Eye (tissue), 1 donor: ENCODE measurements at regions not wholly inside any gene's neighbourhood (a gene's known extent, or its start where the extent isn't known, plus 50 kb on each side); places are given as distances from the start of the nearest gene placed in this dataset.

Experiments
- DNase-seq: peaks from one replicate; pipeline ENCODE4 v3.0.0-alpha.2; 2015

DNA sequence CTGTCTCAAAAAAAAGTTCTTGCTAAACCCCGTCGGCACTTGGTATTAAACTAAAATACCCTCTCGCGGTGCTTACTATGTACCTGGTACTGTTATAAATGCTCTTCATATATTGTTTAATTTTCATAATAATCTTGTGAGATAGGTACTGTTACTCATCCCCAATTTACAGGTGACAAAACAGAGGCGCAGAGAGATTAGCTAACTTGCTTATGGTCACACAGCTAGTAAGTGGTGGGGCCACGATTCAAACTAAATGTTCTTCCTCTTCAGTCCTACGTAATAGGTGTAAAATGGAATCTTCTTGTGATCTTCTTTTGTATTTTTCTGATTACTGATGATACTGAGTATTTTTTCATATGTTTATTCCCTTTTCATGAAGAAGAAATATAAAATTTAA, 51.3 kb downstream of the TET3 start:
- DNase-seq, result no peak

DNA sequence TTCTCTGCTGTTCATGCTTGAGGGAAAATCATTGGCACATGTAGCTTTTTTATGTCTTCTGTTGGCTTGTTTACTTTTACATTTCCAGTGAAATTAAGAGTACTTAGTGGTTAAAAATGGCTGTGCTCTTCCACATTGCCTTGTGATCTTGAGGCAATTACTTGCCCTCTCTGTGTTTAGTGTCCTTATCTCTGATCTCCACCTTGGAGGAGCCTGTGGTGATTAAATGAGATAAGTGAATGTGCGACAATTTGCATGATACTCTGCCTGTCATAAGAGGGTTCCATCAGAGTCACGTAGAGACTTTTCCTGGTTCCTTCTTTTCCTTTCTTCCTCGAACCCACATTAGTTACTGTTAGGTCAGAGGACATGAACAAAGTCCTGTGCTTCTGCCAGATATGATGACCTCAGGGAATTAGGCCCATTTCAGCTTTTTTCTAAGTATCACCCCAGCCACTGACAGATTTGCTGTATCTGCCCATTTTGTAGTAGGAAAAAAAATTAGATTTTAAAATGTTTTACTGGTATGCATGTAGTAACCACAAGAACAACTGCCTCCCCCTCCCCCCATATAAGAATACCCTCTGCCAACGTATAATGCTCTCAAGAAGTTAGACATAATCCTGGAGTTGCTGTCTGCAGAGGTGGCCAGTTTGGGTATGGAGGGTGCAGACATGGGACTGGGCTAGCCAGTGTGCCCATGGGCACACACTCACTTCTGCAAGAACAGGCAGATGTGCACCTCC, 51.9 kb downstream of the TET3 start:
- DNase-seq, result no peak

DNA sequence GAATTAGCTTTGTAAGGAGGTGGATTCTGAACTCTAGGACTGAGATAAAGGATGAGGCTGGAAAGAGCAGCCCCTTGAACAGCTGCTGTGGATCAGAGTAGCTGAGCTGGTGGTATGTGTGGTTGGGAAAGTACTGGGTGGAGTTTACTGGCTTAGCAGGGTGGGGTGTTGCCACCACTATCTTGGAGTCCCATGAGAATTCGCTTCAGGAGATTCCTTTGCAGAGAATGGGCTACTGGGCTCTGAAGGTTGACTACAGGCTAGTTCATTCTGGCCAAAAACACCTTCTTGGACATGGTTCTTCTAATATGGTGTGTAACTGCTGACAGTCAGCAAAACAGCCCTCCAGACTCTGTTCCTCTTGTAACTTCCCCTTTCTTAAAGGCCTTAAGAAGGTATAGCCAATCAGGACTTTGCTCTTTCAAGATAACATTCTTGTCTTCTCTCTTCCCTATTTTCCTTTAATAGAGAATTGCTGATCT, 52.7 kb downstream of the TET3 start:
- no peak for DNase-seq

DNA sequence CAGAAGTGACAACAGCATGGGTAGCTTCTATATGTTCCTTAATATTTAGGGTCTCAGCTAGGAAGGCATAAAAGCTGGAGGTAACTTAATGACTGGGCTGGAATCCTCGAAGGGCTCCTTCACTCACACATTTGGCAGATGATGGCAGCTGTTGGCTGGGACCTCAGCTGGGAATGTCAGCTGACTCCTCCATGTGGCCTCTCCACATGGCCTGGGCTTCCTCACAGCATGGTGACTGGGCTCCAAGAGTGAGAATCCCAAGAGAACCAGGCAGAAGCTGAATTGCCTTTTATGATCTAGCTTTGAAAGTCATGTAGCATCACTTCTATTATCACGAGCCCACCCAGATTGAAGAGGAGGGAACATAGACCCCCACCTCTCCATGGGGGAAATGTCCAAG, 54.9 kb downstream of the TET3 start:
- DNase-seq, result no peak

DNA sequence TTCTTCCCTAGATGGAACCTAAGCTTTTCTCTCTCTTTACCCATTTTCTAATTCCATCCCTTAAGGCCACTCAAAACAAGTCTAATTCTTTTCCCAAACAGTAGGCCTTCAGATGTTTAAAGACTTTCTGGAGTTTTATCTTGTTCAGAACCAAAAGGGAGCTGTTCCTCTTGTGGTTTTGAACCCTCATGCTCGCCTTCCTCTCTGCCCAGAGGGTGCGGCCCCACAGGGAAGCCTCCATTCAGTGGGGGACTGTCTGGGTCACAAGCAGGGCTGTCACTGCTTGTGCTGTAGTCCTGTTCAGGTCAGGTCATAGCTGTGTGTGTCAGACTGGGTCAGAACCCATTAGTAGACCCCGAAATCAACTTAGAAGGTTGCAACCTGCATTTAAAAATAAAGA, 56.5 kb downstream of the TET3 start:
- no peak for DNase-seq

DNA sequence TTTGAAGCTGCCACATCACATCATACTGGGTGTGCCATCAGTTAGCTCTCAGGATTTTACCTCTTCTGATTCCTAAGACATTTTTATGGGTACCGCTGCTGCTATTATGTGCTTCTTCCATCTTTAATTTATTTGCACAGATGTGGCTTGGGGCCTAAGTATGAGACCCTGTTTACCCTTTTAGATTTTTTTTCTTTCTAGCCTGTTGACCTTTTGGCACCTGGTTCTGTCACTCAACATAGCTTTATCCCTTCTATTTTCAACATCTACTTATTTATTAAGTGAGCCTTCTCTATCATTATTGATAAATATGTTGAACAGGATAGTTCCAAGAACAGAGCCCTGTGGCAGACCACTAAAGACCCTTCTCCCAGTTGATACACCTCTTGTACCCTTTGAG, 57.0 kb downstream of the TET3 start:
- DNase-seq, result no peak

DNA sequence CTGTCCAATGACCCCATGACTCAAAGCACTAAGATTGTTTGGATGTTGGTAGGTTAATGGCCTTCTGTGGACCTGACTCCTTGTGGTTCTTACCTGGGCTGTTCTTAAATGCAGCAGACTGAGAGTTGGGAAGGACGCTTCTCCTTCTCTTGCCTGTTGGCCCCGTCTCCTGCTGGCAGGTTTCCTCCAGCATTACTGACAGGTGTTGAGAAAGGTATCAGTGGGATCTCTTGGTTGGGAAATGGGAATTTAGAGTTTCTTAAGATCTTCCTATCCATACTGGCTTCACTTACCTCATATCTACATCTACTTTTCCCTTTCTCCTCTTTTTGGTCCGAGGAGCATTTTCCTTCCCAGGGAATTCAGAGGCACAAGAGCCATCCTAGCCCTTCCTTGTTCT, 57.9 kb downstream of the TET3 start:
- no peak for DNase-seq

DNA sequence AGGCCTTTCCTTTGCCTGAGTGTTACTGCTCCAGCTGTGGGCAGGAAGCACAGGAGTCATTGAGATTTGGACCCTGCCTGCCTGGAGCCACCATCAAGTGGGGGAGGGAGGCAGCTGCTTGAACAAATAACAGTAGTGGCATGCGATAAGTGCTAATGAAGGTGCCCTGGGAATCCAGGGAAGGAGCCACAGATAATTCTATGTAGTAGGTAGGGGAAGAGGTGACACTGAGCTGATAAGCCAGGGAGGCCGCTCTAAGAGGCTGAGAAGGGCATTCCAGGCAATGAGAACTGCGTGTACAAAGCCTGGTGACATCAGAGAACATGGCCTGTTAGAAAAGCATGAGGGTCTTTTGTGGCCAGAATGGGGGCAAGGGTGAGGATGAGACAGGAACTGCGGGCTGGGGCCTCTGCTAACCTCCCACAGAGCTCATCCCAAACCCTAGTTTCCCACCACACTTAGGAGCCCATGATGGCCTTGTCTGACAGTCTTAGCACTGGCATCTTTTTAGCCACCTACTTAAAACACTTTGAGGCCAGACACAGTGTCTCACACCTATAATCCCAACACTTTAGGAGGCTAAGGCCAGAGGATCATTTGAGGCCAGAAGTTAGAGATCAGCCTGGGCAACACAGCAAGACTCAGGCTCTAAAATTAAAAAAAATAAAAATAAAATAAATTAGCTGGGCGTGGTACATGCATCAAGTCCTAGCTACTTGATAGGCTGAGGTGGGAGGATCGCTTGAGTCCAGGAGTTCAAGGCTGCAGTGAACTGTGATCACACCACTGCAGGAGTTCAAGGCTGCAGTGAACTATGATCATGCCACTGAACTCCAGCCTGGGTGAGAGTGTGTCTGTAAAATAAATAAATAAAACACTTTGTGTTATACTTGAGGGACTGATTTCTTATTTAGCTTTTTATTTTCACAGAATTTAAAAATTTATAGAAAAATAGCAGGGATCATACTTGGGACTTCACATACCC, 58.9 kb downstream of the TET3 start:
- no peak for DNase-seq

DNA sequence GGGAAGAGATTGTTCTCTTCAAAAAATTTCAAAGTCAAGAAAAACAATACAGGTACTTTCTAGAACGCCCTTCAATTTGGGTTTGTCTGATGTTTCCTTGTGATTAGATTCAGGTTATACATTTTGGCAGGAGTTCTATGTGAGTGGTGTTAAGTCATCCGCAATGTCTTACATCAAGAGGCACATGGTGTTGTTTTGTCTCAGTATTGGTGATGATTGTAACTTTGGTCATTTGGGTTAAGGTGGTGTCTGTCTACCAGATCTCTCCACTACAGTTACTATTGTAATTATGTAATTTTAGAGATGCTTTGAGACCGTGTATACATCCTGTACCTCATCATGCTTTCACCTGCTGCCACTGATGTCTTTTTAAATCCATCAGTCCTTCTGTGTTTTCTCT, 60.3 kb downstream of the TET3 start:
- no peak for DNase-seq

DNA sequence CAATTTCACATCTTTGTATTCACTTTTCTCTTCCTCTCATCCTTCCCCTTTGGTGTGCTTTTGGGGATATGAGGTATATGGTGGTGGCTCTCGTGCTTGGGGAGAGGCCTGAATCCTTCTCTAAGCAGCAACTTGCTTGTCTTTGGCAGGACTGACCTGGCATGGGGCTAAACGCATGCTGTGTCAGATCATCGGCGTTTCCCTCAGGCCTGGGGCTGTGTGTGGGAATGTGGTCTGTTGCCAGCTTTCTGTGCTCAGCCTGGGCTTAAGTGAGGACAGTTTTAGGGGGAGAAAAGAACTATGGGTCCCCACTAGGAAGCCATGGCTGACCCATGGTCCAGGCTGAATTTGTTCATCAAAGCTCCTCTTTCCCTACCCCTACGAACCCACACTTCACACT, 60.7 kb downstream of the TET3 start:
- DNase-seq, result no peak

DNA sequence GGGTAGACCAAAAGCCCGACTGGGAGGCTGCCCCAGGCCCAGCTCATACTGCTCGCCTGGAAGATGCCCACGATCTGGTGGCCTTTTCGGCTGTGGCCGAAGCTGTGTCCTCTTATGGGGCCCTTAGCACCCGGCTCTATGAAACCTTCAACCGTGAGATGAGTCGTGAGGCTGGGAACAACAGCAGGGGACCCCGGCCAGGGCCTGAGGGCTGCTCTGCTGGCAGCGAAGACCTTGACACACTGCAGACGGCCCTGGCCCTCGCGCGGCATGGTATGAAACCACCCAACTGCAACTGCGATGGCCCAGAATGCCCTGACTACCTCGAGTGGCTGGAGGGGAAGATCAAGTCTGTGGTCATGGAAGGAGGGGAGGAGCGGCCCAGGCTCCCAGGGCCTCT, 61.7 kb downstream of the TET3 start:
- no peak for DNase-seq

DNA sequence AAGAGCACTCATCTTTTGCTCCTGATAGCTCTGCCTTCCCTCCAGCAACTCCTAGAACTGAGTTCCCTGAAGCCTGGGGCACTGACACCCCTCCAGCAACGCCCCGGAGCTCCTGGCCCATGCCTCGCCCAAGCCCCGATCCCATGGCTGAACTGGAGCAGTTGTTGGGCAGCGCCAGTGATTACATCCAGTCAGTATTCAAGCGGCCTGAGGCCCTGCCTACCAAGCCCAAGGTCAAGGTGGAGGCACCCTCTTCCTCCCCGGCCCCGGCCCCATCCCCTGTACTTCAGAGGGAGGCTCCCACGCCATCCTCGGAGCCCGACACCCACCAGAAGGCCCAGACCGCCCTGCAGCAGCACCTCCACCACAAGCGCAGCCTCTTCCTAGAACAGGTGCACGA, 62.4 kb downstream of the TET3 start:
- DNase-seq, result no peak

DNA sequence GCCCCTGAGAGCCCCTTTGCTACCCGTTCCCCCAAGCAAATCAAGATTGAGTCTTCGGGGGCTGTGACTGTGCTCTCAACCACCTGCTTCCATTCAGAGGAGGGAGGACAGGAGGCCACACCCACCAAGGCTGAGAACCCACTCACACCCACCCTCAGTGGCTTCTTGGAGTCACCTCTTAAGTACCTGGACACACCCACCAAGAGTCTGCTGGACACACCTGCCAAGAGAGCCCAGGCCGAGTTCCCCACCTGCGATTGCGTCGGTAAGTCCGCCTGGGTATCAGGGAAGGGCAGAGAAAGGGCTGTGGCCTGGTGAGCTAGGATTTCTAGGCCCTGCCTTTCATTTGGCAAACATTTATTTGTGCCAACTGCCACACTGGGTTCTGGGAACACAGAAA, 63.4 kb downstream of the TET3 start:
- DNase-seq, result no peak

DNA sequence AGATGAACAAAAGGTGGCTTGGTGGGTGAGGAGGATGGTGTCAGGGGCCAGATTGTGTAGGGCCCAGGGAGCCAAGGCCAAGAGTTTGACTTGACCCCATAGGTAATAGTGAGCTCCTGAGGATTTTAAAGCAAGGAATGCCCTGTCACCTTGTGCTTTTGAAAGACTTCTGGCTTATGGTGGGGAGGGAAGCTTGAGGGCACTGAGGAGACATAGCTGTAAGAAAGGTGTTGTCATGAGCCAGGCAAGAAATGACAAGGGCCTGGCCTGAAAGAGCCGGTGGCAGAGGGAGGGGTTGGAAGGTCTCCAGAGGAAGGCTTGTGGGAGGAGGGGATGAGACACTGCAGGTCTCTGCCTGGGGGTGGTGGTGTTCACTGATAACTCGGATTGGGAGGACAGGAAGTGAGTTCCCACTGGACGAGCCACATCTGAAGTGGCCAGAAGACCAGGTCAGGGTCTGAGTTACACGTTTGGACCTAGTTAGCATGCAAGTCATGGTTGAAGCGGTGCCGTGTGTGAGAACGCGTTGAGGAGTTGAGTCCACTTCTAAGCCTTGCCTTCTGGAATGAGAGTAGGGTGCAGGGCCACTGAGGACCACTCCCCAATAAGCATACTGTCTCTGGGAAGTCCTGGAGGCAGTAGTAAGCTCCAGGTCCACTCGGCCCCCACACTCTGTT, 64.3 kb downstream of the TET3 start:
- no peak for DNase-seq

DNA sequence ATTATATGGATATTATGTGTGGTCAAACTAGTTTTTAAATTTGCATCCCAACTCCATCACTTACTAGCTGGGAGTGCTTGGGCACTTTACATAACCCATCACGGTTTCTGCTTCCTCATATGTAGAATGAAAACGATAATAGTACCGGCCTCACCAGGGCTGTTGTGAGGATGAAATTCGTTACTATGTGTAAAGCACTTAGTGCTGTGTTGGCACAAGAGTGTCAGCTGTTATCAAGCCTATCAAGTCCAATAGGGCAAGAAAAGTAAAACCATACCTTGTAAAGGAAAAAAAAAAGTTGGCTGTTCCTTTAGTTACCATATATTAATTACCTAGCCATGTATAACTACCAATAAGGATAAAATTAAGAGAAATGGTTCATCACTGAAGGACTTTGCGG, 65.4 kb downstream of the TET3 start:
- no peak for DNase-seq

DNA sequence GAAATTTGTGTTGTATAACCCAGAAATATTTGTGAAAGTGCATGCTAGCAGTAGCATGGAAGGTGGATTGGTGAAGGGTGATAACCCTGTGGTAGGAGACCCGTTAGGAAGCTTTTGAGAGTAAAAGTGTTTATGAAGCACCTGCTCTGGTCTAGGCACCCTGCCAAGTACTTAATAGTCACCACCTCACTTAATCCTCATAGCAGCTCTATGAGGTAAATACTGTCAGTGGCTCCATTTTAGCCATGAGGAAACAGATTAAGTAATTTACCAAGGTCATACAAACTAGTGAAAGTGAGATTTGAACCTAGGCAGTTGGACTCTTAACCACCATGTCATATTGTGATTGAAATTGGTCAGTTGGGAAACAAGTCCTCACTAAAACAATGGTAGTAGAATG, 66.8 kb downstream of the TET3 start:
- no peak for DNase-seq

DNA sequence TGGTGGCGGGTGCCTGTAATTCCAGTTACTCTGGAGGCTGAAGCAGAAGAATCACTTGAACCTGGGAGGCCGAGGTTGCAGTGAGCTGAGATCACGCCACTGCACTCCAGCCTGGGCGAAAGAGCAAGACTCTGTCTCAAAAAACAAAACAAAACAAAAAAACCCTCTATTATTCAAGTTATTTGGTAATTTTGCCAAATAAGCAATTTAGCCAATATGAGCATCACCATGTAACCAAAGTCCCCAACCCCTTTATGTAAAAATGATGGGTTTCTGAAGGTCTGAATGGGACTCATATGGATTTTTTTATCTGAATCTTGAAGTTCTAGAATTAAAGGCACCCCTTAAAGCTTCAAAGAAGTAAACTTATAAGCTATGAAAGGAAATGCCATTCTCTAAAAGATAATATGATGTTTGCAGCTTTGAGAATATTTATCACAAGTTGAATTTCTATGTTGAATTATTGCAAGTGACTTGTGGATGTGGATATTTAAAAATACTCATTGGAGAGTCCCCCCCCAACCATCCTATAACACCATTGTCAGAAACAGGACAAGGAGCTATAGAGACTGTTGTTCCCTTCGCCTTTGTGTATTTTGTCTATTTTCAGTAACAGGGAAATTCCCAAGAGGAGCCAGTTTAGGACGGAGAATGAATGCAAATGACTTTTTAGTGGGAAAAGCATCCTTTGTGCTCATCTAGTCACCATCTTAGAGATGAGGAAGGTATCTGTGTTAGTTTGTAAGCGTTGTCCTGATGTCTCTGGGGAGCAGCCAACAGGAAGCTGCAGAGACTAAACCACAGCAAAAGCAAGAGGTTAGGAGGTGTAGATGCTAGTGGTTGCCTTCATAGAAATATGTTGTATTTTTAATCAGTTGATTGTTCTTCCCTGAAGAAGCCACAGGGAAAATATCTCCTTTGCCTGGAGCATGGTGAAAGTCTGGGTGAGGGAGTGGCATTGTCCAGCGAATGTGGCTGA, 68.3 kb downstream of the TET3 start:
- DNase-seq, result no peak

DNA sequence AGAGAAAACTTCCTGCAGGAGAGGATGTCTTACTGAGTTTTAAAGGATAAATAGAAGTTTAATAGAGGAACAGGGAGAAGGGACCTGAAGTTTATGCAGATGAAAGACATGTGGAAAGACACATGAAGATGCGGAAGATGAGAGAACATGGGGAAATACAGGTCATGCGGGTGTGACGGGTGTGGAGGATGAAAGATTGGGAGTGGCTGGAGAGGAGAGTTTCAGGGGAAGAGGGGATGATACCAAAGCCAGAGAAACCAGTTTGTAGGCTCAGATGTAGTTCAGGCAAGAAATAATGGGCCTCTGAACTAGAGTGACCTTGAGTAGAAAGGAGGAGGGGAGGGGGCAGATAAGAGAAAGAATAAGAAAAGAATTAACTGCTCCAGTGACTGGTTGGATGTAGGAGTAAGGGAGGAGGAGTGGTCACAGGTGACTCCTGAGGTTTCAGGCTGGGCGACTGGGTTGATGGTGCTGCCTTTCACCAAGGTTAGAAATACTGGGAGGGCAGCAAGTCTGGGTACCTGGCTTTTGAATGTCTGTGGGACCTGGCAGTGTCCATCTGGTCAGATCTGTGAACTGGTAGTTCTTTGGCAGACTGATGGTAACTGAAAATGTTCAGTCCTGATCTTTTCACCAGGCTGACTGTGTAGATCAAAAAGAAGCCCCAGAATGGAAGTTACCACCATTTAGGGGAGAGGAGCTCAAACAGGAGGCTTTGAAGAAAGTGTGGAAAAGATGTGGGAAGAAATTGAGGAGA, 69.4 kb downstream of the TET3 start:
- no peak for DNase-seq

DNA sequence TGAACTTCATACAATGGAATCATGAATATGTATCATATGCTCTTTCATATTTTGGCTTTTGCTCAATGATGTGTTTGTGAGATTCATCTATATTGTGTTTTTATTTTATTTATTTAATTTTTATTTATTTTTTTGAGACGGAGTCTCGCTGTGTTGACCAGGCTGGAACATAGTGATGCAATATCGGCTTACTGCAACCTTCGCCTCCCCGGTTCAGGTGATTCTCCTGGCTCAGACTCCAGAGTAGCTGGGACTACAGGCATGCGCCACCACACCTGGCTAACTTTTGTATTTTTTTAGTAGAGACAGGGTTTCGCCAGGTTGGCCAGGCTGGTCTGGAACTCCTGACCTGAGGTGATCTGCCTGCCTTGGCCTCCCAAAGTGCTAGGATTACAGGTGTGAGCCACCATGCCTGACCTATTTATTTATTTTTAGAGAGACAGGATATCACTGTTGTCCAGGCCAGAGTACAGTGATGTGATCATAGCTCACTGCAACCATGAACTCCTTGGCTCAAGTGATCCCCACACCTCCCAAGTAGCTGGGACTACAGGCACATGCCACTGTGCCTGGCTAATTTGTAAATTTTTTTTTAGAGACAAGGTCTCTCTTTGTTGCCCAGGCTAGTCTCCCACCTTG, 74.5 kb downstream of the TET3 start:
- no peak for DNase-seq

DNA sequence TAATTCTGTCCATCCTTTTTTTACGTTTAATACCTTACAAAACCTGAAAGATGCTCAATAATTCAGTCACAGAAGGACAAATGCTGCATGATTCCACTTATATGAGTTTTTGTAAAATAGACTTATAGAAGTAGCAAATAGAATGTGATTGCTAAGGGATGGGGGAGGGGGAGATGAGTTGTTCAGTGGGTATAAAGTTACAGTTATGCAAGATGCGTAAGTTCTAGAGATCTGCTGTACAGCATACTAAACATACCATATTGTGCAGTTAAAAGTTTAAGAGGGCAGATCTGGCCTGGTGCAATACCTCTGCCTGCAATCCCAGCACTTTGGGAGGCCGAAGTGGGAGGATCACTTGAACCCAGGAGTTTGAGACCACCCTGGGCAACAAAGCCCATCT, 78.8 kb downstream of the TET3 start:
- DNase-seq, result no peak

DNA sequence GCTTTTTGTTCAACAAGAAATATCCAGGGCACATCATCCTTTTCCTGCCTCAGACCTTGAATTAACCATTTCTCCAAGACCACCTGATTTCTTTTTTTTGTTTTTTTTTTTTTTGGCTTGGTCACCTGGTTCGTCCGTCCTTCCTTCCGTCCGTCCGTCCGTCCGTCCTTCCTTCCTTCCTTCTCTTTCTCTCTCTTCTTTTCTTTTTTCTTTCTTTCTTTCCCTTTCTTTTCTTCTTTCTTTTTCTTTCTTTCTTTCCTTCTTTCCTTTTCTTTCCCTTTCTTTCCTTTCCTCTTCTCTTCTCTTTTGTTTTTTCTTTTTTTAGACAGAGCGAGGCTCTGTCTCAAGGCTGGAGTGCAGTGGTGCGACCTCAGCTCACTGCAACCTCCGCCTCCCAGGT, 80.7 kb downstream of the TET3 start:
- no peak for DNase-seq
